ENCODE measurements at regions not wholly inside any gene's neighbourhood (a gene's known extent, or its start where the extent isn't known, plus 50 kb on each side); places are given as distances from the start of the nearest gene placed in this dataset.

- FAIRE-seq, result no peak
Observed at GRCh38 chr4:186840222-186840701, 116.6 kb upstream of the FAT1 start.

GRCh38 chr4:186840771-186841301 is 117.2 kb upstream of the FAT1 start:
- intact Hi-C loops (cut with micrococcal nuclease; ENCODE audit: unreplicated experiment), result no loop called here
- ChIA-PET CTCF (ENCODE audit: low intra/inter-chr PET ratio, low total read pairs) (no interaction called here), POLR2A (no interaction called here)
- Histone ChIP-seq H3K27me3 (ENCODE audit: control insufficient read depth in 1 of 2, insufficient read depth in 2 of 2, low read length in 2 of 2) (no peaks in the 10 kb centered on the region), H3K9ac (ENCODE audit: insufficient read depth, low read depth, low read length) (no peak overlapping the region), H3K36me3 (replicated peaks in 1 of 2; ENCODE audit: control insufficient read depth in 1 of 2, insufficient read depth in 2 of 2, low read length in 2 of 2) (no peaks in the 10 kb centered on the region), H3K79me2 (ENCODE audit: insufficient read depth, low read length) (no peaks in the 10 kb centered on the region), H4K20me1 (ENCODE audit: insufficient read depth, low read length) (no peaks in the 10 kb centered on the region), H3K4me1 (ENCODE audit: insufficient read depth, low read length) (peaks cover 21% of the 10 kb centered on the region), H3K4me3 (replicated peaks in 1 of 3; ENCODE audit: insufficient read depth in 1 of 3, low read depth in 2 of 3, low read length in 3 of 3) (no peak overlapping the region), H3K4me2 (ENCODE audit: low read depth, low read length) (no peak overlapping the region), H3K27ac (ENCODE audit: extremely low read length, insufficient read depth, low read length) (no peak overlapping the region), H3K9me3 (ENCODE audit: low read length) (no peaks in the 10 kb centered on the region), H2AFZ (ENCODE audit: low read length) (no peak overlapping the region)
- FAIRE-seq, result no peak
- 78% methylated on average over 21 of the region's 21 CpGs for WGBS (ENCODE audit: low lambda C conversion rate)
- BruUV-seq (replicated peaks), result no TSS peak
- ATAC-seq, result no peak
- in situ Hi-C loops (cut with HindIII; ENCODE audit: extremely low pct_ligation_motif_present, low pct_unique_long_range_greater_than_20kb), result no loop called here
- DNase-seq (ENCODE audit: low spot score), result no peak
- TF ChIP-seq CTCF (CRISPR knock-in tag; IDR thresholded peaks at IDR 0.05) (peak; percentile 6; the same call in 1 of the 2 replicates), THAP8 (CRISPR knock-in tag; IDR thresholded peaks at IDR 0.05; ENCODE audit: borderline replicate concordance) (no peak)

More at GRCh38 chr4:186840222-186840701, 116.6 kb upstream of the FAT1 start:
- DNase-seq (ENCODE audit: low spot score) (no peak), ATAC-seq (no peak)
- 55% methylated on average over 7 of the region's 7 CpGs for WGBS (ENCODE audit: low lambda C conversion rate)
- no peak overlapping the region for H3K4me2 ChIP-seq (ENCODE audit: low read depth, low read length)
- no peak overlapping the region for H2AFZ ChIP-seq (ENCODE audit: low read length)
- H3K4me1 ChIP-seq (ENCODE audit: insufficient read depth, low read length), result peaks cover 15% of the 10 kb centered on the region
- H3K9me3 ChIP-seq (ENCODE audit: low read length), result no peaks in the 10 kb centered on the region
- H3K27ac ChIP-seq (ENCODE audit: extremely low read length, insufficient read depth, low read length), result no peak overlapping the region
- peak; percentile 21 for TF ChIP-seq PCBP2 (optimal IDR thresholded peaks at IDR 0.05; ENCODE audit: low read depth, low read length, poor library complexity, severe bottlenecking)
- TF ChIP-seq SKI (IDR thresholded peaks at IDR 0.05; ENCODE audit: partially characterized antibody), result no peak
- no peaks in the 10 kb centered on the region for H4K20me1 ChIP-seq (ENCODE audit: insufficient read depth, low read length)
- no peaks in the 10 kb centered on the region for H3K27me3 ChIP-seq (ENCODE audit: control insufficient read depth in 1 of 2, insufficient read depth in 2 of 2, low read length in 2 of 2)
- in situ Hi-C loops (cut with HindIII; ENCODE audit: extremely low pct_ligation_motif_present, low pct_unique_long_range_greater_than_20kb), result no loop called here
- intact Hi-C loops (cut with micrococcal nuclease; ENCODE audit: unreplicated experiment), result no loop called here
- H3K9ac ChIP-seq (ENCODE audit: insufficient read depth, low read depth, low read length), result no peak overlapping the region
- H3K4me3 ChIP-seq (replicated peaks in 1 of 3; ENCODE audit: insufficient read depth in 1 of 3, low read depth in 2 of 3, low read length in 3 of 3), result no peak overlapping the region
- CTCF ChIA-PET (ENCODE audit: low intra/inter-chr PET ratio, low total read pairs), result no interaction called here
- POLR2A ChIA-PET, result no interaction called here
- no peaks in the 10 kb centered on the region for H3K79me2 ChIP-seq (ENCODE audit: insufficient read depth, low read length)
- no peaks in the 10 kb centered on the region for H3K36me3 ChIP-seq (replicated peaks in 1 of 2; ENCODE audit: control insufficient read depth in 1 of 2, insufficient read depth in 2 of 2, low read length in 2 of 2)
- no TSS peak for BruUV-seq (replicated peaks)
